Astrocyte of the cerebellum (primary cell): ENCODE measurements at regions not wholly inside any gene's neighbourhood (a gene's known extent, or its start where the extent isn't known, plus 50 kb on each side); places are given as distances from the start of the nearest gene placed in this dataset.

Source experiments
- DNase-seq: peaks from one replicate; pipeline ENCODE4 v3.0.0-alpha.2; 2011; ENCODE audit warnings: low read depth
- H3K4me3 ChIP-seq: 2 replicates; pipeline ENCODE4 v1.5.1; 2011; ENCODE audit warnings: mild to moderate bottlenecking, low read depth, low read length, moderate library complexity
- in situ Hi-C: cut with HindIII; loops from 2 replicates; pipeline ENCODE4 v1.10.0; 2017; ENCODE audit warnings: low sequenced_read_pairs
- TF ChIP-seq, protein P1 (sequence below): IDR thresholded peaks from 2 replicates; pipeline ENCODE4 v1.5.1; 2012; ENCODE audit warnings: low read length, low read depth, moderate library complexity, mild to moderate bottlenecking; ENCODE audit errors: missing control alignments

- in situ Hi-C loops: loop anchor here (10.0 kb wide), 1 partner anchor 136 kb away; no protein-coding TSS in a partner anchor
- TF ChIP-seq, protein P1, sequence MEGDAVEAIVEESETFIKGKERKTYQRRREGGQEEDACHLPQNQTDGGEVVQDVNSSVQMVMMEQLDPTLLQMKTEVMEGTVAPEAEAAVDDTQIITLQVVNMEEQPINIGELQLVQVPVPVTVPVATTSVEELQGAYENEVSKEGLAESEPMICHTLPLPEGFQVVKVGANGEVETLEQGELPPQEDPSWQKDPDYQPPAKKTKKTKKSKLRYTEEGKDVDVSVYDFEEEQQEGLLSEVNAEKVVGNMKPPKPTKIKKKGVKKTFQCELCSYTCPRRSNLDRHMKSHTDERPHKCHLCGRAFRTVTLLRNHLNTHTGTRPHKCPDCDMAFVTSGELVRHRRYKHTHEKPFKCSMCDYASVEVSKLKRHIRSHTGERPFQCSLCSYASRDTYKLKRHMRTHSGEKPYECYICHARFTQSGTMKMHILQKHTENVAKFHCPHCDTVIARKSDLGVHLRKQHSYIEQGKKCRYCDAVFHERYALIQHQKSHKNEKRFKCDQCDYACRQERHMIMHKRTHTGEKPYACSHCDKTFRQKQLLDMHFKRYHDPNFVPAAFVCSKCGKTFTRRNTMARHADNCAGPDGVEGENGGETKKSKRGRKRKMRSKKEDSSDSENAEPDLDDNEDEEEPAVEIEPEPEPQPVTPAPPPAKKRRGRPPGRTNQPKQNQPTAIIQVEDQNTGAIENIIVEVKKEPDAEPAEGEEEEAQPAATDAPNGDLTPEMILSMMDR: no peak
- peak overlapping the region; percentile 19 for H3K4me3 ChIP-seq
- peak; percentile 94 for DNase-seq
These were observed 157.9 kb upstream of the PARP11 start for GRCh38 chr12:4030929-4031702.

DNA sequence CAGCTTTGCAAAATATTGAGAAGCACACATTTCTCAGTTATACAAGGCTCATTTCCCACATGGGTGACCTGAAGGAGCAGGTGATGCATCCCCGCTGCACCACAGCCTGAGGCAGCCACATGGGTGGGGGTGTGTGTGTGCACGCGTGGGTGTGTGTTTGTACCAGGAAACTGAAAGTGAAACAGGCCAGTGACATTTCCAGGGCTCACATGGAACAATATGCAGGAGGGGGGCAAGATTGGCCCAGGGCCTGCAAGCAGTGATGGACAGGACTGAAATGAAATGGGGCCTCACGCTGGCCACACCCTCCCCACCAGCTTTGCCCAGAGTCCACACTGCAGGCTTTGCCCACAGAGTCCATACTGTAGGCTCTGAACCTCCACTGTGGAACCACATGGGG lies 154.2 kb upstream of the PARP11 start:
- in situ Hi-C loops: no loop called here
- DNase-seq: no peak
- TF ChIP-seq, protein P1: no peak
- no peak overlapping the region for H3K4me3 ChIP-seq

- in situ Hi-C loops: no loop called here
- H3K4me3 ChIP-seq: no peak overlapping the region
- TF ChIP-seq, protein P1: no peak
- DNase-seq: no peak
These were observed 153.3 kb upstream of the PARP11 start for GRCh38 chr12:4026517-4026916.

DNA sequence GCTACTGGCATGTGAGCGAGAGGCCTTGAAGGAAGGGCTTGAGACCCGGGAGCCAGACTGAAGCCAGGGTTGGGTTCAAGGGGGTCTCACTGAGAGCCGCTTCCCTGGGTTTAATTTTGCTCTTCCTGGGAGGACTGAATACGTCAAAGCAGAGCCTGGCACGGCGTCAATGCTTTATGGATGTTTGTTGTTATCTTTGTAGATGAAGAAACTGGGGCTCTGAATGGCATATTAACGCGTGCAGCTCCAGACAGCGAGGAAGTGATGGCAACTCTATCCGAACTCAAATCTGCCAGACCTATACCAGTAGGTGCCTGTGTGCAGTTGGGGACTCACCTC lies 152.8 kb upstream of the PARP11 start:
- TF ChIP-seq, protein P1: no peak
- in situ Hi-C loops: no loop called here
- DNase-seq: no peak
- H3K4me3 ChIP-seq: no peak overlapping the region

DNA sequence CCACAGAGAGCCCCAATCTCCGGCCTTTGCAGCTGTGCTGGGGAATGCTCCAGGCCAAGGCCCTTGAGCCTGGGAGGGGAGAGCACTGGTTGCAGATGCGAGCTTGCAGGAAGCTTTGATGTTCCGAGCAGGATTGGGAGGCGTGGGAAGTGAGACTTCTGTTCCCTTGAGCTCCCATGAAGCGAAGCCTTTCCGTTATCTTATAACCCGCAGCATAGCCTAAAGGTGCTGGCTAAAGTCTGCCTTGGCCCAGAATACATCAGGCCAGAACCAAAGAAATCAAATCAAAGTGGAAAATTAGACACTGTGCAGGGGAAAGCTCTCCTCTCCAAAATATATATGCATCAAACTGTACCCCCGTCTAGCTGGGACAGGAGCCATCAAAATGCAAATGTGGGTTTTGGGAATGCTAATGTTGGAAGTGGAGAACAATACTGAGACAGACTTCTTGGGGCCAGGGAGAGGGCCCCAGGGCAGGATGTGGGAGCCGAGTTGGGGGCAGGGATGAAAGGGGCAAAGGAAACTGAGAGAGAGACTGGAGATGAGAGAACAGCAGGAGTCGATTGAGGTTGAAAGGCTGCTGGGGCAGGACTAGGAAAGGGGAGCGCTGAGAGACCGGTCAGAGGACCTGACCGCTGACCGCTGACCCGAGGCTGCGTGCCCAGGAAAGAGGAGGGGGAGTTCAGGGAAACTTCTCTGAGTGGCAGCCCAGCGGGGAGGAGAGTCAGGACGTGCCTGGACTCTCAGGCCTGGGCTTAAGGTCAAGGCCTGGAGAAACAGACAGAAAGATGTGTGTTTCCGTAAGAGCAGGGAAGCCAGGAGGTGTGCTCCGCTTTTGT lies 152.2 kb upstream of the PARP11 start:
- TF ChIP-seq, protein P1: no peak
- in situ Hi-C loops: no loop called here
- DNase-seq: no peak
- no peak overlapping the region for H3K4me3 ChIP-seq

DNA sequence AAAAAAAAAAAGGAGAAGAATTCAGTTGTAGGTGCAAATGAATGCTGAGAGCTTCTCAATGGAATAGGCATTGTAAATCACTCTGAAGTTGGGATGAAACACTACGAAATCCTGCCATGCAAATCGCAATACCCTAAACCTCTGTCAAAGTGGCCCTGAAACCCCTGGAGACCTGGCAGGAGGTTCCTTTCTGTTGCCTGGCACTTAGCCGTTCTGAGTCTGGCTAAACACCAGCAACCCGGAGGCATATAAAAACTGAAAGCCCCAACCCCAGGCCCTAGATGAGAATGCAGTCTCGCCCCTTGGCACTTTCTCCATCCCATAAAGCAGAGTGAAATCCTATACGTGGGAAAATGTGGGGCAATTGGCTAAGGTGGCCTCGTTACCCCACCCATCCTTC lies 151.5 kb upstream of the PARP11 start:
- TF ChIP-seq, protein P1: no peak
- in situ Hi-C loops: no loop called here

More for the DNA sequence above, 151.5 kb upstream of the PARP11 start:
- no peak overlapping the region for H3K4me3 ChIP-seq
- no peak for DNase-seq
